ENCODE measurements at regions not wholly inside any gene's neighbourhood (a gene's known extent, or its start where the extent isn't known, plus 50 kb on each side); places are given as distances from the start of the nearest gene placed in this dataset.

DNA sequence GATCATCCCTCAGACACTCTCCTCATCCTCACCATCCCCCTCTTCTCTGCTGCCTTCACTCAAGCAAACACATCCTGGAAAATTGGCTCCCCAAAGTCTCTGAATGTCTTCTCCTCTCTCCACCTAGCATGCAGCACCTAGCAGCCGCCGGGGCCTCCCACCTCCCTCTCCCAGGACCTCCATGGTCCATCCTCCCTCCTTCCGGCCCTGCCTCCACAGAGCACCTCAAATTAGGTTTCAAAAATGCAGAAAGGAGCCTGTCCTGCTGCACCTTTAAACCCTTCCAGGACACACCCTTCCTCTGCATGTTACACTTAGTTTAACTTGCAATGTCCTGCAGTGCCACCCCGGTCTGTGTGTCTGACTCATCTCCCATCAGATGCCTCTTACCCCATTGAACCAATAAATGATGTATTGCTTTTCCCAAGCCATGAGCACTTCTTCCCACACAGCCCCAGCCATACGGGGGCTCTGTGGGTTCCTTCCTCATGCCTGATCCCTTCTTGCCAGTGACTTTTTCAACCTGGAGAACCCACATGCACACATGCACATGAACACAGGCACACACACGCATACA lies 582.5 kb upstream of the MGMT start:
- POLR2A ChIA-PET (ENCODE audit: partially characterized antibody), result no interaction called here
- Mint-ChIP-seq H3K9me3 (peaks cover 0 to 20% (median 7%) of the 10 kb centered on the region in 8 donors), H3K36me3 (no peaks in the 10 kb centered on the region), H3K27me3 (no peaks in the 10 kb centered on the region), H3K4me3 (no peak overlapping the region), H3K4me1 (no peaks in the 10 kb centered on the region), H3K27ac (no peak overlapping the region)
- Histone ChIP-seq H3K36me3 (ENCODE audit: insufficient read depth, low read length) (no peaks in the 10 kb centered on the region), H3K9me3 (ENCODE audit: control insufficient read depth in 1 of 2, low read length in 2 of 2) (no peaks in the 10 kb centered on the region), H3K4me3 (ENCODE audit: low read length in 2 of 2) (no peak overlapping the region), H3K4me1 (ENCODE audit: insufficient read depth, low read length) (no peaks in the 10 kb centered on the region), H3K27me3 (ENCODE audit: insufficient read depth, low read length) (no peaks in the 10 kb centered on the region), H3K27ac (ENCODE audit: low read depth, low read length) (no peak overlapping the region)
- CTCF ChIA-PET (ENCODE audit: partially characterized antibody), result no interaction called here
- intact Hi-C loops (cut with micrococcal nuclease), result no loop called here
- DNase-seq, result no peak

DNA sequence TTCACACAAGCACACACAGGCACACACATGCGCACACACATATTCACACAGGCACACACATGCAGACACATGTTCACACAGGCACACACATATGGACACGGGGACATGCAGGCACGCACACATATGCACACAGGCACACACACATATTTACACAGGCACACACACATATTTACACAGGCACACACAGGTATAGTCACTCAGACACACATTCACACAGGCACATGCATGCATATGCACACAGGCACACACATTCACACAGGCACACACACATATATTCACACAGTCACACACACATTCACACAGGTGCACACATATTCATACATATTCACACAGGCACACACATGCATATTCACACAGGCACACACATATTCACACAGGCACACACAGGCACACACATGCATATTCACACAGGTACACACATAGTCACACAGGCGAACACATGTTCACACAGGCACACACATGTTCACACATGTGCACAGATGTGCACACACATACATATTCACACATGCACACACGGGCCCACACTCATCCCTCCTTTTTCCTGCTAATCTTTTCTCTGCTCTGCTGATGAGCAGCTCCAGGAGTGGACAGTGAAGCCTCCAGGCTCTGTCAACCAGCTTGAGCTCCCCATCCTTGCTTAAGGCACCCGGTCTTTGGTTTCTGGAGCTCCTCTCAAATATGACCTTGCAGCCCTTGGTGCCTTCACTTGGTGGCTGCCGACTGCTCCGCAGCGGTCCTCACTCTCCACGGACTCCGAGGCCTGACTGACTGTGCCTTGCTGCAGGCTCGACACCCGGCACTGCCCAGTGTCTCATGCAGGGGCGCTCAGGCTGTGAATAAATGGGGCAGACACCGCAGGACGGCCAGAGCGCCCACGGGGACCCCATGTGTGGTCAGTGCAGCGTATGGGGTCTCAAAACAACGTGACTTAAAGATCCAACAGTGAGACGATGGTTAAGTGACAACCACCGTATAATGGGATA lies 581.2 kb upstream of the MGMT start:
- H3K9me3 Mint-ChIP-seq, result peaks cover 0 to 20% (median 7%) of the 10 kb centered on the region in 8 donors
- no peak overlapping the region for H3K27ac Mint-ChIP-seq
- no peak overlapping the region for H3K4me3 ChIP-seq (ENCODE audit: low read length in 2 of 2)
- no peak for DNase-seq
- H3K4me3 Mint-ChIP-seq, result no peak overlapping the region
- no peaks in the 10 kb centered on the region for H3K36me3 Mint-ChIP-seq
- no peaks in the 10 kb centered on the region for H3K4me1 ChIP-seq (ENCODE audit: insufficient read depth, low read length)
- H3K4me1 Mint-ChIP-seq, result no peaks in the 10 kb centered on the region
- H3K27me3 ChIP-seq (ENCODE audit: insufficient read depth, low read length), result no peaks in the 10 kb centered on the region
- no peaks in the 10 kb centered on the region for H3K36me3 ChIP-seq (ENCODE audit: insufficient read depth, low read length)
- ChIA-PET POLR2A (ENCODE audit: partially characterized antibody) (no interaction called here), CTCF (ENCODE audit: partially characterized antibody) (no interaction called here)
- H3K9me3 ChIP-seq (ENCODE audit: control insufficient read depth in 1 of 2, low read length in 2 of 2), result no peaks in the 10 kb centered on the region
- intact Hi-C loops (cut with micrococcal nuclease), result no loop called here
- no peaks in the 10 kb centered on the region for H3K27me3 Mint-ChIP-seq
- no peak overlapping the region for H3K27ac ChIP-seq (ENCODE audit: low read depth, low read length)

DNA sequence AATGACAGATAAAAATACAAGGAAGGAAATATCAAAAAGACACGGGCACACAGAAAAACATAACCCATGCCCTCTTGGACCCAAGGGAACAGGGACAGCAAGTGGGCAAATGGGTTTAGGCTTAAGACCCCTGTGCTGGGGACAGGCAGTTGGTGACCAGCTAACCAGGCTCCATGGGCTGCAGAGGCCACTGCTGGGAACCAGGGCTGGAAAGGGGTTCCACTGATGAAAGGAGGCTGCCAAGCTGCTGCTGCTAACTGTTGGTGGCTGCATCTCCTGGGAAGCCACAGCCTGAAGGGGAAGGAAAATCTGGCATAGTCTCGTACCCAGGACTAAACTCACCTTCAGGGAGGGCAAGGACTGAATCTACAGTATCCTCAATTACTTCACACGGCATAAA lies 579.2 kb upstream of the MGMT start:
- ChIA-PET POLR2A (ENCODE audit: partially characterized antibody) (no interaction called here), CTCF (ENCODE audit: partially characterized antibody) (no interaction called here)
- H3K27ac ChIP-seq (ENCODE audit: low read depth, low read length), result no peak overlapping the region
- H3K9me3 ChIP-seq (ENCODE audit: control insufficient read depth in 1 of 2, low read length in 2 of 2), result no peaks in the 10 kb centered on the region
- Mint-ChIP-seq H3K36me3 (no peaks in the 10 kb centered on the region), H3K27me3 (peaks cover 0 to 2% of the 10 kb centered on the region in 2 donors), H3K9me3 (peaks cover 0 to 20% (median 7%) of the 10 kb centered on the region in 8 donors), H3K4me3 (no peak overlapping the region), H3K27ac (no peak overlapping the region), H3K4me1 (no peaks in the 10 kb centered on the region)
- no peaks in the 10 kb centered on the region for H3K4me1 ChIP-seq (ENCODE audit: insufficient read depth, low read length)
- no peak for DNase-seq
- H3K36me3 ChIP-seq (ENCODE audit: insufficient read depth, low read length), result no peaks in the 10 kb centered on the region
- H3K27me3 ChIP-seq (ENCODE audit: insufficient read depth, low read length), result no peaks in the 10 kb centered on the region
- intact Hi-C loops (cut with micrococcal nuclease), result no loop called here
- H3K4me3 ChIP-seq (ENCODE audit: low read length in 2 of 2), result no peak overlapping the region

DNA sequence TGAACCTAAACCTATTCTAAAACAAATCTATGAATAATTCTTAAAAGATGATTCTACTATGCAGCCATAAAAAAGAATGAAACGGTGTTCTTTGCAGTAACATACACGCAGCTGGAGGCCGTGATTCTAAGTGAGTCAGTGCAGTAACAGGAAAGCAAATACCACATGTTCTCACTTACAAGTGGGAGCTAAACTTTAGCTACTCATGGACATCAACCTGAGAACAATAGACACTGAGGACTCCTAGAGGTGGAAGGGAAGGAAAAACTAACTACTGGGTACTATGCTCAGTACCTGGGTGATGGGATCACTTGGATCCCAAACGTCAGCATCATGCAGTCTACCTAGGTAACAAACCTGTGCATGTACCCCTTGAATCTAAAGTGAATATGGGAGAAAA lies 575.0 kb upstream of the MGMT start:
- no peak overlapping the region for H3K27ac ChIP-seq (ENCODE audit: low read depth, low read length)
- peaks cover 0 to 2% of the 10 kb centered on the region in 2 donors for H3K27me3 Mint-ChIP-seq
- H3K27me3 ChIP-seq (ENCODE audit: insufficient read depth, low read length), result no peaks in the 10 kb centered on the region
- no peak for DNase-seq
- H3K4me3 ChIP-seq (ENCODE audit: low read length in 2 of 2), result no peak overlapping the region
- POLR2A ChIA-PET (ENCODE audit: partially characterized antibody), result no interaction called here
- no peak overlapping the region for H3K27ac Mint-ChIP-seq
- CTCF ChIA-PET (ENCODE audit: partially characterized antibody), result no interaction called here
- H3K4me1 Mint-ChIP-seq, result no peaks in the 10 kb centered on the region
- intact Hi-C loops (cut with micrococcal nuclease), result no loop called here
- no peaks in the 10 kb centered on the region for H3K36me3 ChIP-seq (ENCODE audit: insufficient read depth, low read length)
- H3K9me3 Mint-ChIP-seq, result peaks cover 0 to 20% (median 7%) of the 10 kb centered on the region in 8 donors
- no peaks in the 10 kb centered on the region for H3K36me3 Mint-ChIP-seq
- no peaks in the 10 kb centered on the region for H3K4me1 ChIP-seq (ENCODE audit: insufficient read depth, low read length)
- H3K9me3 ChIP-seq (ENCODE audit: control insufficient read depth in 1 of 2, low read length in 2 of 2), result no peaks in the 10 kb centered on the region
- H3K4me3 Mint-ChIP-seq, result no peak overlapping the region

DNA sequence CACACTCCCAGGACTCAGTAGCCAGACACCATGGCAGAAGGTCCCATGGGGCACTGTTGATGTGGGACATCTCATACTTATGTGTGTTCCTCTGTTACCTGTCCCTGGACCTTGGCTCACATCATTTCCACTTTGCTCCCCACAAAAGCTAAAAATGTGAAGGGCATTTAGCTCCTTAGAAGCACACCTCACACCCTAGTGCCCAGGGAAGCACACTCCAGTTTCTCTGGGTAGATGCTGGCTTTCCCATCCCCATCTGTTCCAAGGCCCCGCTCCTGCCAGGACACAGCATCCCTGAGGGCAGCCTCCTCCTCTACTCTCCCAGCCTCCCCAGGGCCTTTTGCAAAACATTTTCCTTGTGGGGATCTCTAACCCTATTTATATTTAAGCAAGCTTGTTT lies 572.4 kb upstream of the MGMT start:
- H3K4me1 ChIP-seq (ENCODE audit: insufficient read depth, low read length), result no peaks in the 10 kb centered on the region
- Mint-ChIP-seq H3K27me3 (peaks cover 0 to 3% of the 10 kb centered on the region in 2 donors), H3K4me1 (no peaks in the 10 kb centered on the region), H3K36me3 (no peaks in the 10 kb centered on the region), H3K4me3 (no peak overlapping the region), H3K27ac (no peak overlapping the region), H3K9me3 (peaks cover 0 to 3% (median 0%) of the 10 kb centered on the region in 8 donors)
- DNase-seq, result no peak
- ChIA-PET POLR2A (ENCODE audit: partially characterized antibody) (no interaction called here), CTCF (ENCODE audit: partially characterized antibody) (interaction anchor here (1.3 kb wide), 1 partner anchor 11 kb away, joined by 4 read pairs; no protein-coding TSS in a partner anchor)
- no peaks in the 10 kb centered on the region for H3K9me3 ChIP-seq (ENCODE audit: control insufficient read depth in 1 of 2, low read length in 2 of 2)
- no peaks in the 10 kb centered on the region for H3K27me3 ChIP-seq (ENCODE audit: insufficient read depth, low read length)
- no peaks in the 10 kb centered on the region for H3K36me3 ChIP-seq (ENCODE audit: insufficient read depth, low read length)
- intact Hi-C loops (cut with micrococcal nuclease), result no loop called here
- H3K4me3 ChIP-seq (ENCODE audit: low read length in 2 of 2), result no peak overlapping the region
- no peak overlapping the region for H3K27ac ChIP-seq (ENCODE audit: low read depth, low read length)

DNA sequence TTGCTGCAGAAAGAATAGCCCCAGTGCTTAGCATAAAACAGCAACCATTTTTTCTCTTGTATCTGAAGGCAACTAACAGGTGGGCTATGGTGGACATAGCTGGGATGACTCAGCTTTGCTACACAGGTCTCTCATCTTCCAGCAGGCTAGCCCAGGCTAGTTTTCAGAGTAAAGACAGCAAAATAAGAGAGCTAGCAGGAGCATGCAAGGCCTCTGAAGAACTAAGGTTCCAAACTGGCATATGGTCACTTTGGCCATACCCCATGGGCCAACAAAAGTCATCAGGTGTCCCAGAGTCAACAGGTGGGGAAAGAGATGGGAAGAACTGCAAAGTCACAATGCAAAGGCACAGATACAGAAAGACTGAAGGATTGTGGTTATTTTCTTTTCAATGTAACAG lies 571.6 kb upstream of the MGMT start:
- Histone ChIP-seq H3K27ac (ENCODE audit: low read depth, low read length) (no peak overlapping the region), H3K4me1 (ENCODE audit: insufficient read depth, low read length) (no peaks in the 10 kb centered on the region), H3K36me3 (ENCODE audit: insufficient read depth, low read length) (no peaks in the 10 kb centered on the region), H3K27me3 (ENCODE audit: insufficient read depth, low read length) (no peaks in the 10 kb centered on the region), H3K9me3 (ENCODE audit: control insufficient read depth in 1 of 2, low read length in 2 of 2) (no peaks in the 10 kb centered on the region), H3K4me3 (ENCODE audit: low read length in 2 of 2) (no peak overlapping the region)
- no peak for DNase-seq
- H3K27me3 Mint-ChIP-seq, result peaks cover 0 to 3% of the 10 kb centered on the region in 2 donors
- ChIA-PET POLR2A (ENCODE audit: partially characterized antibody) (no interaction called here), CTCF (ENCODE audit: partially characterized antibody) (no interaction called here)
- intact Hi-C loops (cut with micrococcal nuclease), result no loop called here
- H3K4me1 Mint-ChIP-seq, result no peaks in the 10 kb centered on the region
- no peaks in the 10 kb centered on the region for H3K36me3 Mint-ChIP-seq
- no peak overlapping the region for H3K4me3 Mint-ChIP-seq
- no peak overlapping the region for H3K27ac Mint-ChIP-seq
- H3K9me3 Mint-ChIP-seq, result peaks cover 0 to 3% (median 0%) of the 10 kb centered on the region in 8 donors

DNA sequence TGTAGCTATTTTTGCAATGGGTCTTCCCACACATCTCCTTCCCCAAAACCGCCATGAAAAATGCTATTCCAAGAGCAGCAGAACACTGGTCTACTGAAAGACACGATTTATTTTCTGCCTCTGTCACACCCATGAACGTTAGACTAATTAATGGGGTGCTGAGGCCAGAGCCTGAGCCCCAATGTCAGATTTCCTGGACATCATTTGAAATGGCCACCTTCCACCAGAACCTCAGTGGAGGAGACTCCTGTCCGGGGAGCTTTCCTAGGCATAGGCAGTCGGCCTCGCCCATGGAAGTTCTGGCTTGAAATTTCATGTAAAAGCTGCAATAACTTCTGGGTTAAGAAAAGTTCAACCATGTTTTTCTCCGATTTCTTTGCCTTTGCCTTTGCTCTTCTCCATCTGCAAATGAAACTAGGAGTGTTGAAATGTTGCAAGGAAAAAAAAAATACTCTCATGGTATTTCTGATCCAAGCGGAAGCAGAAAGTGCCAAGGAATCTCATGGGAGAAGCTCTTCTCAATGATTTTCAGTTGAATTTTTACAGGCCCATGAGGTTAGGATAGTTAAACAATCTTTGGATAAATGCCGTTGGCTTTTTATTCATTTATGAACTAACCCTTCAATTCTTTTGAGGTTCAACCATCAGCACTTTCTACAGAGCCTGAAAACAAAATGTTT lies 570.8 kb upstream of the MGMT start:
- H3K36me3 Mint-ChIP-seq, result no peaks in the 10 kb centered on the region
- POLR2A ChIA-PET (ENCODE audit: partially characterized antibody), result no interaction called here

More for the DNA sequence above, 570.8 kb upstream of the MGMT start:
- CTCF ChIA-PET (ENCODE audit: partially characterized antibody), result no interaction called here
- H3K36me3 ChIP-seq (ENCODE audit: insufficient read depth, low read length), result no peaks in the 10 kb centered on the region
- H3K4me1 Mint-ChIP-seq, result no peaks in the 10 kb centered on the region
- H3K4me3 Mint-ChIP-seq, result no peak overlapping the region
- no peak overlapping the region for H3K27ac ChIP-seq (ENCODE audit: low read depth, low read length)
- intact Hi-C loops (cut with micrococcal nuclease), result no loop called here
- H3K4me3 ChIP-seq (ENCODE audit: low read length in 2 of 2), result no peak overlapping the region
- H3K9me3 ChIP-seq (ENCODE audit: control insufficient read depth in 1 of 2, low read length in 2 of 2), result no peaks in the 10 kb centered on the region
- H3K4me1 ChIP-seq (ENCODE audit: insufficient read depth, low read length), result no peaks in the 10 kb centered on the region
- peaks cover 0 to 3% (median 0%) of the 10 kb centered on the region in 8 donors for H3K9me3 Mint-ChIP-seq
- DNase-seq, result no peak
- no peak overlapping the region for H3K27ac Mint-ChIP-seq
- H3K27me3 ChIP-seq (ENCODE audit: insufficient read depth, low read length), result no peaks in the 10 kb centered on the region
- H3K27me3 Mint-ChIP-seq, result peaks cover 0 to 3% of the 10 kb centered on the region in 2 donors

Measured in CD4-positive, alpha-beta memory T cell (primary cell).